Mesodermal cell (in vitro differentiated cells): ENCODE measurements at regions not wholly inside any gene's neighbourhood (a gene's known extent, or its start where the extent isn't known, plus 50 kb on each side); places are given as distances from the start of the nearest gene placed in this dataset.
A peak's percentile ranks its signal among the peaks of the same experiment; 100 is the strongest.
"Not testable (repeated sequence)": the region's sequence is repeated elsewhere in the genome, so short reads cannot be mapped to it uniquely, and the experiment has no call there.

Experiments used
- H3K27ac ChIP-seq: 2 replicates; pipeline ENCODE4 v1.7.0; 2013; ENCODE audit warnings: mild to moderate bottlenecking, low read depth, low read length, moderate library complexity; ENCODE audit not compliant: severe bottlenecking
- H3K36me3 ChIP-seq: 2 replicates; pipeline ENCODE4 v1.7.1; 2013; ENCODE audit warnings: mild to moderate bottlenecking, low read length, moderate library complexity; ENCODE audit not compliant: control insufficient read depth, insufficient read depth
- H3K4me1 ChIP-seq: one replicate; pipeline ENCODE4 v1.7.1; 2013; ENCODE audit warnings: mild to moderate bottlenecking, low read length; ENCODE audit not compliant: insufficient read depth, control insufficient read depth, poor library complexity, severe bottlenecking
- H3K4me3 ChIP-seq: 2 replicates; pipeline ENCODE4 v1.7.0; 2013; ENCODE audit warnings: low read length, control low read depth, mild to moderate bottlenecking; ENCODE audit not compliant: insufficient read depth, poor library complexity, severe bottlenecking; ENCODE audit errors: extremely low read depth
- H3K9me3 ChIP-seq: 2 replicates; pipeline ENCODE4 v1.7.1; 2013; ENCODE audit warnings: mild to moderate bottlenecking, low read length, moderate library complexity; ENCODE audit not compliant: control insufficient read depth
- WGBS, 2 experiments: methylation state at CpG; one replicate each; pipeline ENCODE4 v1.1.5; 2013; ENCODE audit warnings: missing lambda C conversion rate in 2 of 2; ENCODE audit not compliant: insufficient coverage in 2 of 2; 5-methylcytosine and 5-hydroxymethylcytosine counted together

GRCh38 chr4:9683174-9683573 lies 98.3 kb upstream of the DRD5 start:
- not testable (repeated sequence) for H3K36me3 ChIP-seq, H3K27ac ChIP-seq, H3K4me3 ChIP-seq, H3K4me1 ChIP-seq, H3K9me3 ChIP-seq
- WGBS, 2 experiments: 100% methylated on average over 2 to 3 of the region's 5 CpGs

GRCh38 chr4:9685016-9685415 lies 96.4 kb upstream of the DRD5 start:
- not testable (repeated sequence) for H3K9me3 ChIP-seq, H3K4me1 ChIP-seq, H3K36me3 ChIP-seq, H3K4me3 ChIP-seq, H3K27ac ChIP-seq
- WGBS, 2 experiments: 88 to 92% methylated on average over 4 of the region's 5 CpGs

- no peaks in the 10 kb centered on the region for H3K9me3 ChIP-seq
- H3K4me1 ChIP-seq: no peaks in the 10 kb centered on the region
- no peak overlapping the region for H3K4me3 ChIP-seq
Measured at GRCh38 chr4:9685692-9686091, 95.7 kb upstream of the DRD5 start.

GRCh38 chr4:9690636-9691237 lies 90.7 kb upstream of the DRD5 start:
- not testable (repeated sequence) for H3K9me3 ChIP-seq, H3K27ac ChIP-seq, H3K36me3 ChIP-seq, H3K4me1 ChIP-seq
- WGBS, 2 experiments: 58 to 62% methylated on average over 2 to 3 of the region's 9 CpGs
- H3K4me3 ChIP-seq: peak overlapping the region; percentile 35

More at GRCh38 chr4:9685692-9686091, 95.7 kb upstream of the DRD5 start:
- Histone ChIP-seq H3K36me3 (no peaks in the 10 kb centered on the region), H3K27ac (no peak overlapping the region)

- Histone ChIP-seq H3K4me1 (no peaks in the 10 kb centered on the region), H3K36me3 (no peaks in the 10 kb centered on the region), H3K27ac (no peak overlapping the region), H3K9me3 (no peaks in the 10 kb centered on the region), H3K4me3 (peak overlapping the region; percentile 35)
- WGBS, 2 experiments: 4 to 5% methylated on average over 39 to 52 of the region's 56 CpGs
Measured at GRCh38 chr4:9691238-9692065, 90.0 kb upstream of the DRD5 start.

DNA sequence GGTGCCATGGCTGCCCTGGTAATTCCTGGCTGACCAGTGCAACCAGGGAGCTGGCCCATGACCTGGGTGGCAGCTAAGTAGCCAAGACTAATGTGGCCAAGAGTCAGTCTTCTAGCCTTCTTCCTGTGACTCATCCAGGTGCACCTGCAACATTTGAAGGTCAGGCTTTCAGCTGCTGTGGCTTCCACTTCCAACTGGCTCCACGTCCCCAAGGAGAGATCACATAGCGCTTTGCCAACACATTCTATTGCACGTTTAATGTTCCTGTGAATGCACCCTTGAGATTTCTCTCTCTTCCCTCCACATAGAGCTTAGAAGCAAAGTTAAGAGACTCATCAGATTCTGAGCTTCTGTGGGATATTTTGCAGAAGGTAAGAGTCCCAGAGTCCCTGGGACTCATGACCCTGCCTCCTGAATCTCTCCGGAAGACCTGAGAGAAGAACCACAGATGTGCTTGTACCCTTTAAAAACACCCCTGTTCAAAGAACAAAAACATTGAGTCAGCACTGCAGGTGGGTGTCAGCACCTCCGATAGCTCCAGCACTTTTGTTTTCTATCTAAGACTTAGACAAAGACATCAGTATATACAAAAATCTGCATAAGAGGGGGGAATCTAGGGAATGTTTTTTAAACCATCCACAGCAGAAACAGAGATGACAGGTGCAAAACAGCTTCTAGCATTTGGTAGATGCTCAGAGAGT lies 88.5 kb upstream of the DRD5 start:
- not testable (repeated sequence) for H3K9me3 ChIP-seq, H3K27ac ChIP-seq, H3K36me3 ChIP-seq, H3K4me1 ChIP-seq, H3K4me3 ChIP-seq
- 76 to 100% methylated on average over 2 of the region's 5 CpGs for WGBS, 2 experiments

- H3K4me1 ChIP-seq, H3K27ac ChIP-seq, H3K36me3 ChIP-seq, H3K9me3 ChIP-seq, H3K4me3 ChIP-seq: not testable (repeated sequence)
- WGBS, 2 experiments: 85 to 87% methylated on average over 3 to 5 of the region's 7 CpGs
Measured at GRCh38 chr4:9694403-9694802, 87.0 kb upstream of the DRD5 start.

GRCh38 chr4:9695994-9696393 lies 85.4 kb upstream of the DRD5 start:
- WGBS, 2 experiments: 52 to 69% methylated on average over 3 to 4 of the region's 4 CpGs
- not testable (repeated sequence) for H3K36me3 ChIP-seq, H3K27ac ChIP-seq, H3K4me3 ChIP-seq, H3K4me1 ChIP-seq, H3K9me3 ChIP-seq

- not testable (repeated sequence) for H3K27ac ChIP-seq, H3K36me3 ChIP-seq, H3K4me3 ChIP-seq, H3K4me1 ChIP-seq, H3K9me3 ChIP-seq
- WGBS, 2 experiments: 75 to 90% methylated on average over 1 to 2 of the region's 5 CpGs
Measured at GRCh38 chr4:9696561-9696960, 84.9 kb upstream of the DRD5 start.

DNA sequence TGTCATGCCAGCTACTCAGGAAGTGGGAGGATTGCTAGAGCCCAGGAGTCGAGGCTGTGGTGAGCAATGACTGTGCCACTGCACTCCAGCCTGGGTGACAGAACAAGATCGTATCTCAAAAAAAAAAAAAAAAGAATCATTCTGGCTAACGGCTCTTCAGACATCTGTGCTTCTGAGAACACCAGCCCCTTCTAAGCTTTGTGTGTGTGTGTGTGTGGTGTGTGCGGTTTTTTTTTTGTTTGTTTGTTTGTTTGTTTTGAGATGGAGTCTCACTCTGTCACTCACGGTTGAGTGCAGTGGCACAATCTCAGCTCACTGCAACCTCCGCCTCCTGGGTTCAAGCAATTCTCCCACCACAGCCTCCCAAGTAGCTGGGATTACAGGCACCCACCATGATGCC lies 79.4 kb upstream of the DRD5 start:
- H3K4me1 ChIP-seq, H3K4me3 ChIP-seq, H3K27ac ChIP-seq, H3K36me3 ChIP-seq, H3K9me3 ChIP-seq: not testable (repeated sequence)
- 100% methylated on average over 1 of the region's 6 CpGs; no CpG with 5 or more reads in 1 of the 2 experiments for WGBS, 2 experiments

DNA sequence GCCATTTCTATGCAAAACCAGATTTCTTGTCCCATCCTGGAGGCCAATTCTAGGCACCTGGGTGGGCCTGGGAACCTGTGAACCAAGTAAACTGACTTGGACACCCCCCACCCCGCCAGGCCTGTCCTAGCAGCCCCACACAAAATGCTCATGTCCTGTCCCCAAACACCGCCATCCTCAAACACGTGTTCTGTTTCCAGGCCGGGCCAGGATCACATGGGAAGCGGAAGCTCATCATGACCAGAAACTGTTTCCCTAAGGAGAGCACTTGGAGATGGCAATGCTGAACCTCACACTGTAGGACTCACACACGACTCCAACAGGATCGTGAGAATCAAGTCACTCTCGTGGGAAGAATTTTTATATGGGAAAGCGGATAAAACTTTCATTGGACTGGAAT lies 78.7 kb upstream of the DRD5 start:
- H3K9me3 ChIP-seq, H3K36me3 ChIP-seq, H3K4me1 ChIP-seq, H3K27ac ChIP-seq, H3K4me3 ChIP-seq: not testable (repeated sequence)
- 93 to 97% methylated on average over 6 to 8 of the region's 9 CpGs for WGBS, 2 experiments
